Mucosa of descending colon (tissue), 3 donors: ENCODE measurements at regions not wholly inside any gene's neighbourhood (a gene's known extent, or its start where the extent isn't known, plus 50 kb on each side); places are given as distances from the start of the nearest gene placed in this dataset.

Experiments used
- ATAC-seq: fragments of 200-7000 bp; cut with Tn5 transposase; one replicate; pipeline ENCODE4 v1.9.1; 2020; ENCODE audit warnings: mild to moderate bottlenecking, moderate library complexity
- DNase-seq, 3 donors: peaks; one replicate each; pipeline ENCODE4 v3.0.0-alpha.2; 2020
- H3K36me3 ChIP-seq: fragments of 200-600 bp; one replicate; pipeline ENCODE4 v1.8.0; 2021; ENCODE audit warnings: low read depth, mild to moderate bottlenecking
- H3K4me1 ChIP-seq: fragments of 200-600 bp; one replicate; pipeline ENCODE4 v1.8.0; 2021; ENCODE audit warnings: low read depth, mild to moderate bottlenecking
- H3K4me3 ChIP-seq: fragments of 200-600 bp; one replicate; pipeline ENCODE4 v1.8.0; 2021; ENCODE audit warnings: mild to moderate bottlenecking
- H3K9me3 ChIP-seq: fragments of 200-600 bp; one replicate; pipeline ENCODE4 v1.8.0; 2021; ENCODE audit warnings: mild to moderate bottlenecking
- intact Hi-C, 2 donors: fragments of 100-400 bp; cut with DNase I in 1 of 2; cut with micrococcal nuclease in 1 of 2; formaldehyde crosslinking; loops; one replicate each; pipeline versions ENCODE4 v1.11.0 to v1.11.1; 2022; cut with DNase I, micrococcal nuclease
- TF ChIP-seq, protein P1 (sequence below): fragments of 200-600 bp; IDR thresholded peaks from one replicate; pipeline ENCODE4 v1.8.0; 2022; ENCODE audit warnings: antibody characterized with exemption, mild to moderate bottlenecking
- donor health status: DM: no; HTN: no; CAD: no; lungs with moderate emphysema.
- donor health status: DM: no; HTN: no; CAD: no.
- donor health status: DM: no; HTN: yes; CAD: no.

DNA sequence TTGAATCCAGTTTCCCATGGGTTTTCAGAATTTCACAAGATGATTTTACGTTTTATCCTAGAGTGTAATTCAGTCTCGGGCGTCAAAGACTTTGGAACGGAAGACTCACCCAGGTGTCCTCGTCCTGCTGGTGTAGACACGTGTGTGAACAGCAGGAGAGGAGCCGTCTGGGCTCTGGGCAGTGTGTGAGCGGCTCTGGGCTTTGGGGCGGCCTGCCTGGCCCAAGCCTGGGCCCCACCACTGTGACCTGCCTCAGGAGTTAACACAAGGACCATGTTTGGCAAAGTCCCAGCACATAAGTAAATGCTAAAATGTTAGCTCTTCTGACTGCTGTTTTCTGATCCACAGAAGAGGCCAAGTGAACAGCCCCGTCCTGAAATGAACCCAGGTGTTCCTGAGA is 1093.3 kb downstream of the BRD1 start:
- DNase-seq: no peak
- intact Hi-C loops: no loop called here
- TF ChIP-seq, protein P1, sequence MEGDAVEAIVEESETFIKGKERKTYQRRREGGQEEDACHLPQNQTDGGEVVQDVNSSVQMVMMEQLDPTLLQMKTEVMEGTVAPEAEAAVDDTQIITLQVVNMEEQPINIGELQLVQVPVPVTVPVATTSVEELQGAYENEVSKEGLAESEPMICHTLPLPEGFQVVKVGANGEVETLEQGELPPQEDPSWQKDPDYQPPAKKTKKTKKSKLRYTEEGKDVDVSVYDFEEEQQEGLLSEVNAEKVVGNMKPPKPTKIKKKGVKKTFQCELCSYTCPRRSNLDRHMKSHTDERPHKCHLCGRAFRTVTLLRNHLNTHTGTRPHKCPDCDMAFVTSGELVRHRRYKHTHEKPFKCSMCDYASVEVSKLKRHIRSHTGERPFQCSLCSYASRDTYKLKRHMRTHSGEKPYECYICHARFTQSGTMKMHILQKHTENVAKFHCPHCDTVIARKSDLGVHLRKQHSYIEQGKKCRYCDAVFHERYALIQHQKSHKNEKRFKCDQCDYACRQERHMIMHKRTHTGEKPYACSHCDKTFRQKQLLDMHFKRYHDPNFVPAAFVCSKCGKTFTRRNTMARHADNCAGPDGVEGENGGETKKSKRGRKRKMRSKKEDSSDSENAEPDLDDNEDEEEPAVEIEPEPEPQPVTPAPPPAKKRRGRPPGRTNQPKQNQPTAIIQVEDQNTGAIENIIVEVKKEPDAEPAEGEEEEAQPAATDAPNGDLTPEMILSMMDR: no peak
- ATAC-seq: no peak
- no peaks in the 10 kb centered on the region for H3K4me1 ChIP-seq
- no peaks in the 10 kb centered on the region for H3K36me3 ChIP-seq
- H3K4me3 ChIP-seq: no peak overlapping the region
- no peaks in the 10 kb centered on the region for H3K9me3 ChIP-seq

DNA sequence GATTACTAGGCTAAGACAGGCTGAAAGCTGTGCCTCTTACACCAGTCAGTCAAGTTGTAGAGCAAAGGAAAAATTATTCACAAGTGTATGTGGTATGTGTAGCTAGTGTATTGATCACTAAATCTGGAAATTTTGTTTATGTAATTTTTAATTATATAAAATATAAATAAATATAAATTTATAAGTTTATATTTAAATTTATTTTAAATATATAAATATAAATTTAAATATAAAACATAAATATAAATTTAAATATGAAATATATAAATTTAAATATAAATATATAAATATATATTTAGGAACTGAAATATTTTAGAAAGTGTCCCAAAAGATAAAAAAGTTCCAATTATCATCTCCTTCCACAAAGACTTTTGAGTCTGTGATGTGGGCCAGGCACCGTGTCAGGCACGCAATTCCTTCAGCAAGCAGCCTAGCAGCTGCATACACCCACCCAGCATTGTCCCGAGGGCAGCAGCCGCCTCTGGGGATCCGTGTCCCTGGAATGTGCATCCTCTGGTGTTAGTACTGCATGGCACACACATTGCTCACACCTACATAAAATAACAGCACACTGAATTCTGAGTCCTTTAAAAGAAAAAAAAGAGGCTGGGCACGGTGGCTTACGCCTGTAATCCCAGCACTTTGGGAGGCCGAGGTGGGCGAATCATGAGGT is 1098.0 kb downstream of the BRD1 start:
- TF ChIP-seq, protein P1: no peak
- intact Hi-C loops: no loop called here
- DNase-seq (peak in 1 of 3 donors; percentile 19), ATAC-seq (no peak)
- Histone ChIP-seq H3K4me1 (no peaks in the 10 kb centered on the region), H3K36me3 (no peaks in the 10 kb centered on the region), H3K4me3 (no peak overlapping the region), H3K9me3 (peaks cover 2% of the 10 kb centered on the region)

DNA sequence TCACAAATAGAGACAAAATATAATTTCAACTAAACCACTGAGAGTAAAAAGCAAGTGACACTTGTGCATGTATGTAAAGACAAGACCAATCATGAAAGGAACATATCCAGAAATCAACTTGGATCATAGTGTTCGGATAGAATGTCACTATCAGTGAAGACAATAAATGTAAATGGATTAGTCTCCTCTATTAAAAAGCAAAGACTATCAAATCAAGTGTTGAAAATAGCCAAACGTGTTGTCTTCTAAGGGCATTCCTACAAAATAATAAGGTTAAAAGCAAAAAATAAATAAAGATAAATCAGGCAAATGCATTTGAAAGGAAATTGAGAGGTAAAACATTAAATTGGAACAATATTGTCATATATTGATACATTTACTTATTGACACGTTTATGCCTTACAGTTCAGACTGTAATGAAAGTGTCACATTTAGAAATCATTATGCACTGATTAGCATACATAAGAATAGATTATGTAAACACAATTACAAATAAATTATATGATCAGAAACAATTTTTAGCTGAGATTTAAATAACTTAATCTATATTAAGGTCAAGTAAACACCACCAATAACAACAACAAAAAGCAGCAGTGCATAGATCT is 1100.1 kb downstream of the BRD1 start:
- TF ChIP-seq, protein P1: no peak
- DNase-seq (no peak), ATAC-seq (no peak)
- intact Hi-C loops: no loop called here
- H3K4me3 ChIP-seq: no peak overlapping the region
- peaks cover 2% of the 10 kb centered on the region for H3K9me3 ChIP-seq
- H3K36me3 ChIP-seq: no peaks in the 10 kb centered on the region
- no peaks in the 10 kb centered on the region for H3K4me1 ChIP-seq

DNA sequence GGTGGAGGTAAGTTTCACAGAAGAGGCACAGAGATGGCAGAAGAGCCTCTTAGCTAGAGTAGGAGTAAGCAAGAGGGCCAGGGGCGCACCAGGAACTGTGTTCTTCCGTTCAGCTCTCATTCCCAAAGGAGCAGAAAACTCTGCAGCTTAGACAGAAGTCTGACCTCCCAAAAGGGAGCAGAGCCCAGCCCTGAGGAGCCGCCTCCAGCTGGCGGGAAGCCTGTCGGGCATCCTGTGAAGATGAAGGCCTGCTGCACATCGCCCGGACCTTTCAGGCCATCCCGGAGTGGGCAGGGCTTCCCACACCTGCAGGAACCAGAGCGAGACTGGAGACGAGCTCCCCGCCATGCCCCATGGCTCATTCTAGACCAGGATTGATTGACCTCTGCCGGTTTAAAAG is 1102.8 kb downstream of the BRD1 start:
- H3K36me3 ChIP-seq: no peaks in the 10 kb centered on the region
- intact Hi-C loops: no loop called here
- H3K4me3 ChIP-seq: no peak overlapping the region
- H3K9me3 ChIP-seq: peaks cover 2% of the 10 kb centered on the region
- ATAC-seq (no peak), DNase-seq (no peak)
- no peaks in the 10 kb centered on the region for H3K4me1 ChIP-seq
- TF ChIP-seq, protein P1: no peak

DNA sequence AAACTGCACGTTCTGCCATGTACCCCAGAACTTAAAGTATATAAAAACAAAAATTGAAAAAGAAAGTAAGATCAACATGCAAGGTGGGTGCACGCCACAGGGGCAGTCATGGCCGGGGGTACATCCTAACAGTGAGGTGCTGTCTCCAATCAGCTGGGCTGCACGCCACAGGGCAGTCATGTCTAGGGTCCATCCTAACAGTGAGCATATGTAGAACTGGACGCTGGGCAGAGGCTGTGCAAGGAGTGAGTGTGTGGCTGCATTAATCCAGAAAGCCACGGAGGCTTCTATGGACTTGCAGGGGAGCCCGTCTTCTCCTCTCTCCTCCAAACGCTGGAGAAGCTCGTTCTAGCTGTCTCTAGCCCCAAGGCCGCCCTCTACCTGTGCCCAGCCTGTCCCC is 1105.0 kb downstream of the BRD1 start:
- TF ChIP-seq, protein P1: no peak
- Histone ChIP-seq H3K9me3 (peaks cover 2% of the 10 kb centered on the region), H3K4me1 (no peaks in the 10 kb centered on the region), H3K36me3 (no peaks in the 10 kb centered on the region), H3K4me3 (no peak overlapping the region)
- DNase-seq (no peak), ATAC-seq (no peak)
- intact Hi-C loops: no loop called here
